SK-N-SH treated with all-trans-retinoic acid at 6 μM for 48 hours (cell line): ENCODE measurements at regions not wholly inside any gene's neighbourhood (a gene's known extent, or its start where the extent isn't known, plus 50 kb on each side); places are given as distances from the start of the nearest gene placed in this dataset.

Experiments used
- ATAC-seq: fragments of 200-7000 bp; cut with Tn5 transposase; 3 replicates; pipeline ENCODE4 v1.9.1; 2020; ENCODE audit warnings: mild to moderate bottlenecking, moderate library complexity
- ARNTL ChIP-seq: fragments of 450-650 bp; formaldehyde crosslinking; IDR thresholded peaks from 2 replicates; pipeline ENCODE4 v1.5.0; 2020; ENCODE audit warnings: low read depth, mild to moderate bottlenecking, moderate library complexity, borderline replicate concordance
- BACH2 ChIP-seq: fragments of 250-450 bp; sonication (Bioruptor Pico); IDR thresholded peaks from 2 replicates; pipeline ENCODE4 v1.9.0; 2021; ENCODE audit warnings: mild to moderate bottlenecking, borderline replicate concordance
- CSDC2 ChIP-seq: fragments of 250-450 bp; sonication (Bioruptor Pico); IDR thresholded peaks from 2 replicates; pipeline ENCODE4 v1.5.0; 2020; ENCODE audit warnings: mild to moderate bottlenecking, moderate library complexity
- ESRRG ChIP-seq: fragments of 250-450 bp; sonication (Bioruptor Pico); IDR thresholded peaks from 2 replicates; pipeline ENCODE4 v1.6.1; 2021; ENCODE audit warnings: mild to moderate bottlenecking
- GLIS3 ChIP-seq: fragments of 250-450 bp; sonication (Bioruptor Pico); IDR thresholded peaks from 2 replicates; pipeline ENCODE4 v1.5.0; 2020; ENCODE audit warnings: mild to moderate bottlenecking, moderate library complexity
- OSR1 ChIP-seq: fragments of 250-450 bp; sonication (Bioruptor Pico); IDR thresholded peaks from 2 replicates; pipeline ENCODE4 v1.8.0; 2022; ENCODE audit warnings: moderate library complexity, mild to moderate bottlenecking, inconsistent platforms
- PPARA ChIP-seq: fragments of 250-450 bp; sonication (Bioruptor Pico); IDR thresholded peaks from 2 replicates; pipeline ENCODE4 v1.5.0; 2020; ENCODE audit warnings: mild to moderate bottlenecking, borderline replicate concordance
- RARB ChIP-seq: fragments of 250-450 bp; sonication (Bioruptor Pico); IDR thresholded peaks from 2 replicates; pipeline ENCODE4 v1.8.0; 2021; ENCODE audit warnings: mild to moderate bottlenecking, moderate library complexity
- SNAI2 ChIP-seq: fragments of 250-450 bp; sonication (Bioruptor Pico); IDR thresholded peaks from 2 replicates; pipeline ENCODE4 v1.5.0; 2020; ENCODE audit warnings: mild to moderate bottlenecking, moderate library complexity
- TOX ChIP-seq: fragments of 250-450 bp; sonication (Bioruptor Pico); IDR thresholded peaks from 2 replicates; pipeline ENCODE4 v1.8.0; 2021; ENCODE audit warnings: mild to moderate bottlenecking, moderate library complexity, borderline replicate concordance
- ZC3H10 ChIP-seq: fragments of 250-450 bp; sonication (Bioruptor Pico); IDR thresholded peaks from 2 replicates; pipeline ENCODE4 v1.5.1; 2021; ENCODE audit warnings: mild to moderate bottlenecking, moderate library complexity
- ZFP3 ChIP-seq: fragments of 250-450 bp; sonication (Bioruptor Pico); IDR thresholded peaks from 2 replicates; pipeline ENCODE4 v1.5.0; 2020; ENCODE audit warnings: mild to moderate bottlenecking, moderate library complexity
- ZFP30 ChIP-seq: fragments of 450-650 bp; formaldehyde crosslinking; IDR thresholded peaks from 2 replicates; pipeline ENCODE4 v1.5.0; 2022; ENCODE audit warnings: mild to moderate bottlenecking, moderate library complexity
- ZNF565 ChIP-seq: fragments of 450-650 bp; formaldehyde crosslinking; conservative IDR thresholded peaks from 2 replicates; pipeline ENCODE4 v1.5.0; 2020; ENCODE audit warnings: low read depth, mild to moderate bottlenecking, moderate library complexity
- ZNF70 ChIP-seq: fragments of 450-650 bp; formaldehyde crosslinking; IDR thresholded peaks from 2 replicates; pipeline ENCODE4 v1.5.0; 2020; ENCODE audit warnings: mild to moderate bottlenecking, moderate library complexity
- TF ChIP-seq, protein P1 (sequence below): fragments of 250-450 bp; sonication (Bioruptor Pico); IDR thresholded peaks from 2 replicates; pipeline ENCODE4 v1.5.1; 2020; ENCODE audit warnings: low read depth, mild to moderate bottlenecking, moderate library complexity
- TF ChIP-seq, protein P2 (sequence below): fragments of 250-450 bp; sonication (Bioruptor Pico); IDR thresholded peaks from 2 replicates; pipeline ENCODE4 v1.5.0; 2020; ENCODE audit warnings: mild to moderate bottlenecking, moderate library complexity
- TF ChIP-seq, protein P3 (sequence below): fragments of 250-450 bp; sonication (Bioruptor Pico); IDR thresholded peaks from 2 replicates; pipeline ENCODE4 v1.8.0; 2021; ENCODE audit warnings: low read depth, mild to moderate bottlenecking, moderate library complexity, borderline replicate concordance
- TF ChIP-seq, protein P4 (sequence below): fragments of 250-450 bp; sonication (Bioruptor Pico); IDR thresholded peaks from 2 replicates; pipeline ENCODE4 v1.5.1; 2021; ENCODE audit warnings: mild to moderate bottlenecking, moderate library complexity
- TF ChIP-seq, protein P5 (sequence below): fragments of 250-450 bp; sonication (Bioruptor Pico); IDR thresholded peaks from 2 replicates; pipeline ENCODE4 v1.8.0; 2020; ENCODE audit warnings: mild to moderate bottlenecking, moderate library complexity, borderline replicate concordance

DNA sequence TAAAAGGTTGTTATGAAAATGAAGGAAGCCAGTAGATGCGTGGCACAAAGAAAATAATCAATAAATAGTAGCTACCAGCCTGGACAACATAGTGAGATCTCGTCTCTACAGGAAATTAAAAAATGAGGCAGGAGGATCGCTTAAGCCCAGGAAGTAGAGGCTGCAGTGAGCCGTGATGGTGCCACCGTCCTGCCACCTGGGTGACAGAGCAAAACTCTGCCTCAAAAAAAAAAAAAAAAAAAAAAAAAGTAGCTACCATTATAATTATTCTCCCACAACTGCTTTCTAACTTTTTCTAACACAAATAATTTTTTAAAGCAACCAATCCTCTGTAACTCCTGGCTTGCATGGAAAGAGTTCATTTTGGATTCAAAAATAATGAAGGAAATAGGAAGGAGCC is 133.0 kb downstream of the NDUFA12 start (continued):
- TF ChIP-seq TOX: no peak
- no peak for TF ChIP-seq SNAI2 (CRISPR knock-in tag)
- TF ChIP-seq ZNF565 (CRISPR knock-in tag): no peak
- TF ChIP-seq BACH2 (CRISPR knock-in tag): no peak
- TF ChIP-seq, protein P1, sequence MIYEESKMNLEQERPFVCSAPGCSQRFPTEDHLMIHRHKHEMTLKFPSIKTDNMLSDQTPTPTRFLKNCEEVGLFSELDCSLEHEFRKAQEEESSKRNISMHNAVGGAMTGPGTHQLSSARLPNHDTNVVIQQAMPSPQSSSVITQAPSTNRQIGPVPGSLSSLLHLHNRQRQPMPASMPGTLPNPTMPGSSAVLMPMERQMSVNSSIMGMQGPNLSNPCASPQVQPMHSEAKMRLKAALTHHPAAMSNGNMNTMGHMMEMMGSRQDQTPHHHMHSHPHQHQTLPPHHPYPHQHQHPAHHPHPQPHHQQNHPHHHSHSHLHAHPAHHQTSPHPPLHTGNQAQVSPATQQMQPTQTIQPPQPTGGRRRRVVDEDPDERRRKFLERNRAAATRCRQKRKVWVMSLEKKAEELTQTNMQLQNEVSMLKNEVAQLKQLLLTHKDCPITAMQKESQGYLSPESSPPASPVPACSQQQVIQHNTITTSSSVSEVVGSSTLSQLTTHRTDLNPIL (CRISPR knock-in tag): no peak
- TF ChIP-seq ZC3H10 (CRISPR knock-in tag): no peak

DNA sequence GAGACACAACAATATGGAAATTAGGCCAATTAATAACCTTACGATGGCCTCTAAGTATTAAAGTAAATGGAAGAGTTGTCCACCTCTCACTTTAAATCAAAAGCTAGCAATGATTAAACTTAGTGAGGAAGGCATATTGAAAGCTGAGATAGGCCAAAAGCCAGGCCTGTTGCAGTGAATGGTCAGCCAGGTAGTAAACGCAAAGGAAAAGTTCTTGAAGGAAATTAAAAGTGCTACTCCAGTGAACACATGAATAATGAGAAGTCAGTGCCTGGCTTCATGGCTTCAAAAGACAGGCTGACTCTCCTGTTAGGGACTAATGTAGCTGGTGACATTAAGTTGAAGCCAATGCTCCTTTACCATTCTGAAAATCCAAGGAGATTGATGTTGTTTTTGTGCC is 135.3 kb downstream of the NDUFA12 start:
- no peak for TF ChIP-seq RARB
- no peak for TF ChIP-seq PPARA
- TF ChIP-seq TOX: no peak
- no peak for TF ChIP-seq SNAI2 (CRISPR knock-in tag)
- TF ChIP-seq ZC3H10 (CRISPR knock-in tag): no peak
- TF ChIP-seq ZNF565 (CRISPR knock-in tag): no peak
- no peak for TF ChIP-seq GLIS3
- TF ChIP-seq ZFP30 (CRISPR knock-in tag): no peak
- TF ChIP-seq, protein P2, sequence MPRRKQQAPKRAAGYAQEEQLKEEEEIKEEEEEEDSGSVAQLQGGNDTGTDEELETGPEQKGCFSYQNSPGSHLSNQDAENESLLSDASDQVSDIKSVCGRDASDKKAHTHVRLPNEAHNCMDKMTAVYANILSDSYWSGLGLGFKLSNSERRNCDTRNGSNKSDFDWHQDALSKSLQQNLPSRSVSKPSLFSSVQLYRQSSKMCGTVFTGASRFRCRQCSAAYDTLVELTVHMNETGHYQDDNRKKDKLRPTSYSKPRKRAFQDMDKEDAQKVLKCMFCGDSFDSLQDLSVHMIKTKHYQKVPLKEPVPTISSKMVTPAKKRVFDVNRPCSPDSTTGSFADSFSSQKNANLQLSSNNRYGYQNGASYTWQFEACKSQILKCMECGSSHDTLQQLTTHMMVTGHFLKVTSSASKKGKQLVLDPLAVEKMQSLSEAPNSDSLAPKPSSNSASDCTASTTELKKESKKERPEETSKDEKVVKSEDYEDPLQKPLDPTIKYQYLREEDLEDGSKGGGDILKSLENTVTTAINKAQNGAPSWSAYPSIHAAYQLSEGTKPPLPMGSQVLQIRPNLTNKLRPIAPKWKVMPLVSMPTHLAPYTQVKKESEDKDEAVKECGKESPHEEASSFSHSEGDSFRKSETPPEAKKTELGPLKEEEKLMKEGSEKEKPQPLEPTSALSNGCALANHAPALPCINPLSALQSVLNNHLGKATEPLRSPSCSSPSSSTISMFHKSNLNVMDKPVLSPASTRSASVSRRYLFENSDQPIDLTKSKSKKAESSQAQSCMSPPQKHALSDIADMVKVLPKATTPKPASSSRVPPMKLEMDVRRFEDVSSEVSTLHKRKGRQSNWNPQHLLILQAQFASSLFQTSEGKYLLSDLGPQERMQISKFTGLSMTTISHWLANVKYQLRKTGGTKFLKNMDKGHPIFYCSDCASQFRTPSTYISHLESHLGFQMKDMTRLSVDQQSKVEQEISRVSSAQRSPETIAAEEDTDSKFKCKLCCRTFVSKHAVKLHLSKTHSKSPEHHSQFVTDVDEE: no peak
- no peak for TF ChIP-seq ZNF70 (CRISPR knock-in tag)
- TF ChIP-seq ESRRG (CRISPR knock-in tag): no peak
- TF ChIP-seq, protein P3, sequence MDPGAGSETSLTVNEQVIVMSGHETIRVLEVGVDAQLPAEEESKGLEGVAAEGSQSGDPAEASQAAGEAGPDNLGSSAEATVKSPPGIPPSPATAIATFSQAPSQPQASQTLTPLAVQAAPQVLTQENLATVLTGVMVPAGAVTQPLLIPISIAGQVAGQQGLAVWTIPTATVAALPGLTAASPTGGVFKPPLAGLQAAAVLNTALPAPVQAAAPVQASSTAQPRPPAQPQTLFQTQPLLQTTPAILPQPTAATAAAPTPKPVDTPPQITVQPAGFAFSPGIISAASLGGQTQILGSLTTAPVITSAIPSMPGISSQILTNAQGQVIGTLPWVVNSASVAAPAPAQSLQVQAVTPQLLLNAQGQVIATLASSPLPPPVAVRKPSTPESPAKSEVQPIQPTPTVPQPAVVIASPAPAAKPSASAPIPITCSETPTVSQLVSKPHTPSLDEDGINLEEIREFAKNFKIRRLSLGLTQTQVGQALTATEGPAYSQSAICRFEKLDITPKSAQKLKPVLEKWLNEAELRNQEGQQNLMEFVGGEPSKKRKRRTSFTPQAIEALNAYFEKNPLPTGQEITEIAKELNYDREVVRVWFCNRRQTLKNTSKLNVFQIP (CRISPR knock-in tag): no peak
- TF ChIP-seq, protein P4, sequence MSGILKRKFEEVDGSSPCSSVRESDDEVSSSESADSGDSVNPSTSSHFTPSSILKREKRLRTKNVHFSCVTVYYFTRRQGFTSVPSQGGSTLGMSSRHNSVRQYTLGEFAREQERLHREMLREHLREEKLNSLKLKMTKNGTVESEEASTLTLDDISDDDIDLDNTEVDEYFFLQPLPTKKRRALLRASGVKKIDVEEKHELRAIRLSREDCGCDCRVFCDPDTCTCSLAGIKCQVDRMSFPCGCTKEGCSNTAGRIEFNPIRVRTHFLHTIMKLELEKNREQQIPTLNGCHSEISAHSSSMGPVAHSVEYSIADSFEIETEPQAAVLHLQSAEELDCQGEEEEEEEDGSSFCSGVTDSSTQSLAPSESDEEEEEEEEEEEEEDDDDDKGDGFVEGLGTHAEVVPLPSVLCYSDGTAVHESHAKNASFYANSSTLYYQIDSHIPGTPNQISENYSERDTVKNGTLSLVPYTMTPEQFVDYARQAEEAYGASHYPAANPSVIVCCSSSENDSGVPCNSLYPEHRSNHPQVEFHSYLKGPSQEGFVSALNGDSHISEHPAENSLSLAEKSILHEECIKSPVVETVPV (CRISPR knock-in tag): no peak
- TF ChIP-seq ZFP3 (CRISPR knock-in tag): no peak
- no peak for TF ChIP-seq BACH2 (CRISPR knock-in tag)
- no peak for TF ChIP-seq ARNTL (CRISPR knock-in tag)
- TF ChIP-seq, protein P5, sequence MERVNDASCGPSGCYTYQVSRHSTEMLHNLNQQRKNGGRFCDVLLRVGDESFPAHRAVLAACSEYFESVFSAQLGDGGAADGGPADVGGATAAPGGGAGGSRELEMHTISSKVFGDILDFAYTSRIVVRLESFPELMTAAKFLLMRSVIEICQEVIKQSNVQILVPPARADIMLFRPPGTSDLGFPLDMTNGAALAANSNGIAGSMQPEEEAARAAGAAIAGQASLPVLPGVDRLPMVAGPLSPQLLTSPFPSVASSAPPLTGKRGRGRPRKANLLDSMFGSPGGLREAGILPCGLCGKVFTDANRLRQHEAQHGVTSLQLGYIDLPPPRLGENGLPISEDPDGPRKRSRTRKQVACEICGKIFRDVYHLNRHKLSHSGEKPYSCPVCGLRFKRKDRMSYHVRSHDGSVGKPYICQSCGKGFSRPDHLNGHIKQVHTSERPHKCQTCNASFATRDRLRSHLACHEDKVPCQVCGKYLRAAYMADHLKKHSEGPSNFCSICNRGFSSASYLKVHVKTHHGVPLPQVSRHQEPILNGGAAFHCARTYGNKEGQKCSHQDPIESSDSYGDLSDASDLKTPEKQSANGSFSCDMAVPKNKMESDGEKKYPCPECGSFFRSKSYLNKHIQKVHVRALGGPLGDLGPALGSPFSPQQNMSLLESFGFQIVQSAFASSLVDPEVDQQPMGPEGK (CRISPR knock-in tag): no peak
- ATAC-seq: no peak

DNA sequence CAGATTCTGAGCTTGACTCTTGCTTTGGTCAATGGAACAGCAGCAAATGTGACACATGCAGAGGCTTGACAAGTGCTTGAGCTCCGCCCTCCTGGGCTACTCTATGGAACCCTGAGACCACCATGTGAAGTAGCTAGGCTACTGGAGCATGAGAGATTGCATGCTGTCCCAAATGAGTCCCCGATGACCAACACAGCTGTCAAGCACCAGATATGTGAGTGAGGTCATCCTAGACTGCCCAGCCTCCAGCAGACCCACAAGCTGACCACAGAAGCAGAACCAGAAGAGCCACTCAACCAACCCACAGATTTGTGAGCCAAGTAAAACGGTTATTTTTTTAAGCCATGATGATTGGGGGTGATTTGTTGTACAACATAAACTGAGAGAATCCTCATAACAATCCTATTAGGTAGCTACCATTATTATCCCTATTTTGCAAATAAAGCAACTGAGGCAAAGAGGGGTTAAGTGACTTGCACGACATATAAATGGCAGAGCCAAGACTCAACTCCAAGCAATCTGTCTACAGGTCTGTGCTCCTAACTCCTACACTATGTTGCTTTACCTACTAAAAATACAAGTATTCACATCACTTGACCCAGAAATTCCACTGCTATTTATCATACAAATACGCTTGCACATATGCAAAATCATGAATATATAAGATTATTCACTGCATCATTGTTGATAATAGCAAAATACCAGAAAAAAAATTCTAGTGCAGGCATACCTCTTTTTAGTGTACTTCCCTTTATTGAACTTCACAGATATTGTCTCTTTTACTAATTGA is 136.2 kb downstream of the NDUFA12 start:
- no peak for ATAC-seq
- TF ChIP-seq ESRRG (CRISPR knock-in tag) (no peak), OSR1 (no peak), CSDC2 (CRISPR knock-in tag) (no peak), SNAI2 (CRISPR knock-in tag) (no peak), TOX (no peak), RARB (no peak)
- TF ChIP-seq, protein P4 (CRISPR knock-in tag): no peak
- TF ChIP-seq, protein P2: no peak
- TF ChIP-seq, protein P5 (CRISPR knock-in tag): no peak
